ENCODE measurements at regions not wholly inside any gene's neighbourhood (a gene's known extent, or its start where the extent isn't known, plus 50 kb on each side); places are given as distances from the start of the nearest gene placed in this dataset.

GRCh38 chr7:88457320-88457719 lies 150.6 kb upstream of the STEAP4 start:
- no peak for TF ChIP-seq EZH2phosphoT487 (IDR thresholded peaks at IDR 0.05; ENCODE audit: insufficient read depth, low read depth)
- no peak for TF ChIP-seq EZH2 (IDR thresholded peaks at IDR 0.05; ENCODE audit: insufficient read depth, poor library complexity, severe bottlenecking)

Measured in GM23248 (cell line).